ENCODE measurements at regions not wholly inside any gene's neighbourhood (a gene's known extent, or its start where the extent isn't known, plus 50 kb on each side); places are given as distances from the start of the nearest gene placed in this dataset.

- no peak for TF ChIP-seq CTCF (IDR thresholded peaks at IDR 0.05)
- no peak for TF ChIP-seq POLR2A (IDR thresholded peaks at IDR 0.05)
Observed at GRCh38 chr20:1823450-1823844, 71.8 kb upstream of the SIRPA start.
